ENCODE measurements at regions not wholly inside any gene's neighbourhood (a gene's known extent, or its start where the extent isn't known, plus 50 kb on each side); places are given as distances from the start of the nearest gene placed in this dataset.
A peak's percentile ranks its signal among the peaks of the same experiment; 100 is the strongest.

DNA sequence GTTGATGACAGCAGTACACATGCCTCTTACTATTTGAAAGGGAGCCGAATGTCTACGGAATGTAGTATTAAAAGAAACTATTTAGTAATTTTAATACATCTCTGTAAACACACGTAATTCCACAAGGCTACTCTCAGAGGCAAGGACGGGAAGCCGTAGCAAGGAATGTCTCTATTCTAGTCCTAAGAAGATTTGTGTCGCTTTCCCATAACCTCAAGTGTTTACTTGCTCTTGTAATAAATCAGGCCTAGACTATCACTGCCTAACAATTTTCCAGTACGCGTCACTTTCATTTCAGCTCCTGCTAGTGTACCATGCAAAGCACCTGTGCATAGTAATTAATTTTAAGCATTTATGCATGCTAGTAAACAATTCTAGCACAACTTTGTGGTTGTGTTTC is 86.7 kb downstream of the OR13H1 start:
- Histone ChIP-seq H3K36me3 (no peaks in the 10 kb centered on the region), H3K27me3 (replicated peaks in 1 of 7) (peaks cover 0 to 45% (median 0%) of the 10 kb centered on the region in 7 donors), H3K4me1 (no peaks in the 10 kb centered on the region), H3K9me3 (no peaks in the 10 kb centered on the region), H3K4me3 (no peak overlapping the region), H3K27ac (no peak overlapping the region)
- intact Hi-C loops (cut with DNase I; ENCODE audit: low total_unique reads), result no loop called here
- 82 to 90% (median 84%) methylated on average over 6 to 8 of the region's 8 CpGs for WGBS, 5 donors
- no peak for DNase-seq
- no peak for TF ChIP-seq POLR2A (IDR thresholded peaks at IDR 0.05)

DNA sequence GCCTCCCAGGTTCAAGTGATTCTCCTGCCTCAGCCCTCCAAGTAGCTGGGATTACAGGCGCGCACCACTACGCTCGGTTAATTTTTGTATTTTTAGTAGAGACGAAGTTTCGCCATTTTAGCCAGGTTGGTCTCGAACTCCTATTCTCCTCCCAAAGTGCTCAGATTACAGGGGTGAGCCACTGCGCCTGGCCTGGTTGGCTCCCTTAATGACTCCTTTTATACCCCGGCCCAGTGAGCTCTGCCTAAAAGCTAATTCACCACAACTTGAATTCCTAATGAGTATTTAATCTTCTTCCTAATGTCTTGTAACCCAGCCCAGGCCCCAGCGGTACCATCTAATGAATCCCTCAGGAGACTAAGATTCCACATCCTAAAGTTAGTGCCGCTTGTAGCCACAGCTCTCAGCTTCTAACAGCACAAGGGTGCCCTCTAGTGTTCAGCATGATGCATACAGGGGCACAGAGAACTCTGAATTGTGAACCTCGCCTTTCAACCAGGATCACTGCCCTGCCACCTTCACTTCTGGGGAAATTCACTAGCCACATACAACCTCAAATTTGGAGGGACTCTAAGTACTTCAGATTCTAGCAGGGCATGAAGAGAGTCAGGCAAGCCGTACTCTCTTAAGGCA is 89.5 kb downstream of the OR13H1 start:
- no peaks in the 10 kb centered on the region for H3K4me1 ChIP-seq
- no peak overlapping the region for H3K4me3 ChIP-seq
- no peak for TF ChIP-seq POLR2AphosphoS5 (IDR thresholded peaks at IDR 0.05)
- no peak for TF ChIP-seq POLR2A (IDR thresholded peaks at IDR 0.05)
- TF ChIP-seq CTCF (IDR thresholded peaks at IDR 0.05 in 8 of 11, conservative IDR thresholded peaks at IDR 0.05 in 3 of 11), result peak in 10 of 11 experiments; percentile 18 to 78 (median 68)
- WGBS, 5 donors, result 49 to 68% (median 60%) methylated on average over 12 to 13 of the region's 13 CpGs
- no peaks in the 10 kb centered on the region for H3K36me3 ChIP-seq
- no peak for DNase-seq
- H3K9me3 ChIP-seq, result no peaks in the 10 kb centered on the region
- intact Hi-C loops (cut with DNase I; ENCODE audit: low total_unique reads), result no loop called here
- no peak overlapping the region for H3K27ac ChIP-seq
- peaks cover 0 to 28% (median 0%) of the 10 kb centered on the region in 7 donors for H3K27me3 ChIP-seq (replicated peaks in 1 of 7)

DNA sequence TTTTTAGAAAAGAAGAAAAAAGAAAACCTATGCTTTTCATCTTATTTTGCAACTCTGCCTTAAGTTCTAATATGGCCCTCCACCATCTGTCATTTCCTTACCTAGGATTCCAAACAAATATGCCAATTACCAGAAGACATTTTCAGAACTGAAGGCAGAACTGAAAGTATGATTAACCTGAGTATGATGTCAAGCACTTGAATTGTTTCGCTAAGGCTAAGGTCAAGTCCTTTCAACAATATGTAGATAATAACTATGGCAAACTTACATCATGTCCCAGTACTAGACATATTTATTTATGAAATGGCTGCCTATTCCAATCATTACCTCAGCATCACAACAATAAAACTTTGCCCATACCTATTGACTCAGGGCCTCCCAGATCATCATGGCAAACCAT is 91.0 kb downstream of the OR13H1 start:
- no peak overlapping the region for H3K27ac ChIP-seq
- no peak for DNase-seq
- intact Hi-C loops (cut with DNase I; ENCODE audit: low total_unique reads), result no loop called here
- WGBS, 5 donors, result 52 to 90% (median 64%) methylated on average over 1 of the region's 1 CpG
- no peak overlapping the region for H3K4me3 ChIP-seq
- peaks cover 0 to 31% (median 0%) of the 10 kb centered on the region in 7 donors for H3K27me3 ChIP-seq (replicated peaks in 1 of 7)
- H3K36me3 ChIP-seq, result no peaks in the 10 kb centered on the region
- H3K4me1 ChIP-seq, result no peaks in the 10 kb centered on the region
- TF ChIP-seq POLR2A (IDR thresholded peaks at IDR 0.05) (no peak), CTCF (IDR thresholded peaks at IDR 0.05 in 8 of 11, conservative IDR thresholded peaks at IDR 0.05 in 3 of 11) (no peak), POLR2AphosphoS5 (IDR thresholded peaks at IDR 0.05) (no peak)
- no peaks in the 10 kb centered on the region for H3K9me3 ChIP-seq

- TF ChIP-seq POLR2AphosphoS5 (IDR thresholded peaks at IDR 0.05) (no peak), CTCF (IDR thresholded peaks at IDR 0.05 in 8 of 11, conservative IDR thresholded peaks at IDR 0.05 in 3 of 11) (no peak), POLR2A (IDR thresholded peaks at IDR 0.05) (no peak)
- Histone ChIP-seq H3K4me3 (no peak overlapping the region), H3K27ac (no peak overlapping the region), H3K36me3 (no peaks in the 10 kb centered on the region), H3K27me3 (replicated peaks in 1 of 7) (peaks cover 0 to 3% (median 0%) of the 10 kb centered on the region in 7 donors), H3K9me3 (no peaks in the 10 kb centered on the region), H3K4me1 (no peaks in the 10 kb centered on the region)
- 51 to 85% (median 69%) methylated on average over 1 of the region's 1 CpG for WGBS, 5 donors
- DNase-seq, result no peak
- intact Hi-C loops (cut with DNase I; ENCODE audit: low total_unique reads), result no loop called here
Observed at GRCh38 chrX:131646106-131646505, 102.2 kb downstream of the OR13H1 start.

All from spleen (tissue), 11 donors.